Liver (tissue), 8 donors: ENCODE measurements at regions not wholly inside any gene's neighbourhood (a gene's known extent, or its start where the extent isn't known, plus 50 kb on each side); places are given as distances from the start of the nearest gene placed in this dataset.

Experiments
- DNase-seq: peaks from one replicate; pipeline ENCODE4 v3.0.0-alpha.2; 2017; ENCODE audit warnings: low spot score
- H3K27ac ChIP-seq, 2 donors: one replicate each; pipeline ENCODE4 v1.7.0; 2013; ENCODE audit warnings: inconsistent platforms in 2 of 2, low read length in 2 of 2, control low read depth in 1 of 2, low read depth in 1 of 2, mild to moderate bottlenecking in 1 of 2
- H3K27me3 ChIP-seq, 4 donors: one replicate each; pipeline versions ENCODE4 v1.6.1 to v1.7.0; 2013; ENCODE audit warnings: low read length in 3 of 4, inconsistent platforms in 1 of 4, mild to moderate bottlenecking in 1 of 4, moderate library complexity in 1 of 4; ENCODE audit not compliant: control insufficient read depth in 4 of 4, insufficient read depth in 4 of 4
- H3K36me3 ChIP-seq, 4 donors: one replicate each; pipeline versions ENCODE4 v1.6.1 to v1.7.0; 2013; ENCODE audit warnings: low read length in 3 of 4, mild to moderate bottlenecking in 3 of 4, low read depth in 1 of 4, moderate library complexity in 1 of 4; ENCODE audit not compliant: control insufficient read depth in 4 of 4, insufficient read depth in 3 of 4
- H3K4me1 ChIP-seq, 4 donors: one replicate each; pipeline versions ENCODE4 v1.6.1 to v1.7.0; 2013; ENCODE audit warnings: low read length in 3 of 4, mild to moderate bottlenecking in 3 of 4, moderate library complexity in 1 of 4; ENCODE audit not compliant: control insufficient read depth in 4 of 4, insufficient read depth in 4 of 4
- H3K4me3 ChIP-seq, 3 donors: one replicate each; pipeline versions ENCODE4 v1.6.1 to v1.7.0; 2013; ENCODE audit warnings: low read length in 3 of 3, control low read depth in 1 of 3, low read depth in 1 of 3, mild to moderate bottlenecking in 1 of 3
- H3K9ac ChIP-seq, 2 donors: one replicate each; pipeline ENCODE4 v1.7.0; 2013; ENCODE audit warnings: low read length in 2 of 2, mild to moderate bottlenecking in 2 of 2, moderate library complexity in 2 of 2, control low read depth in 1 of 2, low read depth in 1 of 2
- H3K9me3 ChIP-seq, 4 donors: one replicate each; pipeline versions ENCODE4 v1.6.1 to v1.7.0; 2013; ENCODE audit warnings: low read length in 3 of 4; ENCODE audit not compliant: control insufficient read depth in 4 of 4
- CTCF ChIP-seq: fragments of 150-350 bp; IDR thresholded peaks from 2 replicates; pipeline ENCODE4 v1.5.1; 2017; ENCODE audit warnings: improper control_type of control experiment, low read depth, low read length; ENCODE audit not compliant: missing input control
- EGR1 ChIP-seq, 2 donors: IDR thresholded peaks; 2 replicates each; pipeline ENCODE4 v1.6.1; 2016 to 2018; ENCODE audit warnings: antibody characterized with exemption in 2 of 2, low read depth in 2 of 2
- FOXA1 ChIP-seq: IDR thresholded peaks from 2 replicates; pipeline ENCODE4 v1.6.1; 2016; ENCODE audit warnings: antibody characterized with exemption
- GABPA ChIP-seq, 2 donors: IDR thresholded peaks in 1 of 2; conservative IDR thresholded peaks in 1 of 2; 2 replicates each; pipeline ENCODE4 v1.6.1; 2016; ENCODE audit warnings: antibody characterized with exemption in 2 of 2, mild to moderate bottlenecking in 1 of 2, moderate library complexity in 1 of 2
- HNF4A ChIP-seq, 2 donors: conservative IDR thresholded peaks; 2 replicates each; pipeline ENCODE4 v1.6.1; 2016; ENCODE audit warnings: antibody characterized with exemption in 2 of 2, mild to moderate bottlenecking in 2 of 2
- HNF4G ChIP-seq: IDR thresholded peaks from 2 replicates; pipeline ENCODE4 v1.6.1; 2016; ENCODE audit warnings: antibody characterized with exemption
- JUND ChIP-seq, 2 donors: IDR thresholded peaks; 2 replicates each; pipeline ENCODE4 v1.6.1; 2016; ENCODE audit warnings: antibody characterized with exemption in 2 of 2
- MAX ChIP-seq: IDR thresholded peaks from 2 replicates; pipeline ENCODE4 v1.6.1; 2016; ENCODE audit warnings: antibody characterized with exemption
- RAD21 ChIP-seq, 2 donors: IDR thresholded peaks; 2 replicates each; pipeline ENCODE4 v1.6.1; 2016; ENCODE audit warnings: antibody characterized with exemption in 2 of 2, mild to moderate bottlenecking in 2 of 2
- REST ChIP-seq: IDR thresholded peaks from 2 replicates; pipeline ENCODE4 v1.6.1; 2016; ENCODE audit warnings: antibody characterized with exemption, mild to moderate bottlenecking
- RXRA ChIP-seq, 2 donors: IDR thresholded peaks; 2 replicates each; pipeline ENCODE4 v1.6.1; 2017 to 2018; ENCODE audit warnings: antibody characterized with exemption in 2 of 2, mild to moderate bottlenecking in 1 of 2
- SP1 ChIP-seq: IDR thresholded peaks from 2 replicates; pipeline ENCODE4 v1.6.1; 2018; ENCODE audit warnings: antibody characterized with exemption, mild to moderate bottlenecking
- TAF1 ChIP-seq: conservative IDR thresholded peaks from 2 replicates; pipeline ENCODE4 v1.6.1; 2016; ENCODE audit warnings: antibody characterized with exemption, mild to moderate bottlenecking
- ZBTB33 ChIP-seq: IDR thresholded peaks from 2 replicates; pipeline ENCODE4 v1.6.1; 2016; ENCODE audit warnings: antibody characterized with exemption
- WGBS: extraction: QIAGEN DNeasy Blood & Tissue Kit; methylation state at CpG from one replicate; pipeline ENCODE4 v1.1.7; 2013; 5-methylcytosine and 5-hydroxymethylcytosine counted together
- donor health status: healthy.
- donor health status: healthy.
- donor health status: healthy.
- donor health status: healthy.
- donor health status: healthy.

- H3K36me3 ChIP-seq, result no peaks in the 10 kb centered on the region
- no peaks in the 10 kb centered on the region for H3K9me3 ChIP-seq
- DNase-seq, result no peak
- no peak overlapping the region for H3K9ac ChIP-seq
- H3K27ac ChIP-seq, result no peak overlapping the region
- TF ChIP-seq TAF1 (no peak), RXRA (IDR thresholded peaks at IDR 0.05) (no peak), SP1 (no peak), HNF4A (conservative IDR thresholded peaks at IDR 0.05) (no peak), REST (no peak), FOXA1 (no peak), EGR1 (IDR thresholded peaks at IDR 0.05; ENCODE audit: low read depth in 2 of 2) (no peak), JUND (IDR thresholded peaks at IDR 0.05) (no peak)
- 68% methylated on average over 2 of the region's 2 CpGs for WGBS
- no peak overlapping the region for H3K4me3 ChIP-seq
- no peaks in the 10 kb centered on the region for H3K4me1 ChIP-seq
- H3K27me3 ChIP-seq, result peaks cover 0 to 2% (median under 1%) of the 10 kb centered on the region in 4 donors
Measured at GRCh38 chr13:94906605-94907004, 194.3 kb upstream of the SOX21 start.

GRCh38 chr13:94902722-94903407, 190.5 kb upstream of the SOX21 start:
- TF ChIP-seq RXRA (IDR thresholded peaks at IDR 0.05), result peak in 1 of 2 donors; percentile 32
- TF ChIP-seq EGR1 (IDR thresholded peaks at IDR 0.05; ENCODE audit: low read depth in 2 of 2), result no peak
- H3K4me3 ChIP-seq, result no peak overlapping the region
- H3K9me3 ChIP-seq, result no peaks in the 10 kb centered on the region
- 88% methylated on average over 4 of the region's 4 CpGs for WGBS
- H3K27ac ChIP-seq, result no peak overlapping the region
- no peak for DNase-seq
- H3K36me3 ChIP-seq, result no peaks in the 10 kb centered on the region
- H3K9ac ChIP-seq, result no peak overlapping the region
- no peaks in the 10 kb centered on the region for H3K27me3 ChIP-seq
- no peaks in the 10 kb centered on the region for H3K4me1 ChIP-seq

- WGBS, result 75% methylated on average over 3 of the region's 3 CpGs
- Histone ChIP-seq H3K27ac (no peak overlapping the region), H3K27me3 (no peaks in the 10 kb centered on the region), H3K9ac (no peak overlapping the region), H3K36me3 (no peaks in the 10 kb centered on the region), H3K9me3 (no peaks in the 10 kb centered on the region), H3K4me1 (no peaks in the 10 kb centered on the region), H3K4me3 (no peak overlapping the region)
- TF ChIP-seq REST, result no peak
- TF ChIP-seq HNF4A (conservative IDR thresholded peaks at IDR 0.05), result no peak
- no peak for TF ChIP-seq FOXA1
- no peak for TF ChIP-seq GABPA (IDR thresholded peaks at IDR 0.05 in 1 of 2, conservative IDR thresholded peaks at IDR 0.05 in 1 of 2)
- no peak for TF ChIP-seq ZBTB33
- TF ChIP-seq SP1, result no peak
- TF ChIP-seq JUND (IDR thresholded peaks at IDR 0.05), result no peak
- no peak for TF ChIP-seq HNF4G
- TF ChIP-seq MAX, result no peak
- no peak for TF ChIP-seq CTCF
- no peak for TF ChIP-seq TAF1
- TF ChIP-seq RXRA (IDR thresholded peaks at IDR 0.05), result no peak
- no peak for TF ChIP-seq RAD21 (IDR thresholded peaks at IDR 0.05)
- no peak for DNase-seq
Measured at GRCh38 chr13:94901070-94901469, 188.7 kb upstream of the SOX21 start.
